SU-DHL-6 (cell line): ENCODE measurements at regions not wholly inside any gene's neighbourhood (a gene's known extent, or its start where the extent isn't known, plus 50 kb on each side); places are given as distances from the start of the nearest gene placed in this dataset.
"Not testable (repeated sequence)": the region's sequence is repeated elsewhere in the genome, so short reads cannot be mapped to it uniquely, and the experiment has no call there.

ENCODE experiments used
- CTCF ChIP-seq: fragments of 200-600 bp; sonication (generic); IDR thresholded peaks from one replicate; pipeline ENCODE4 v1.5.1; 2017; ENCODE audit warnings: antibody characterized with exemption, mild to moderate bottlenecking, low read length, moderate library complexity; ENCODE audit not compliant: insufficient read depth, poor library complexity, severe bottlenecking
- EZH2phosphoT487 ChIP-seq: fragments of 200-600 bp; sonication (generic), shearing (Covaris generic); conservative IDR thresholded peaks from 2 replicates; pipeline ENCODE4 v1.6.1; 2018; ENCODE audit warnings: mild to moderate bottlenecking, antibody characterized with exemption, low read length, moderate library complexity, mixed read lengths

DNA sequence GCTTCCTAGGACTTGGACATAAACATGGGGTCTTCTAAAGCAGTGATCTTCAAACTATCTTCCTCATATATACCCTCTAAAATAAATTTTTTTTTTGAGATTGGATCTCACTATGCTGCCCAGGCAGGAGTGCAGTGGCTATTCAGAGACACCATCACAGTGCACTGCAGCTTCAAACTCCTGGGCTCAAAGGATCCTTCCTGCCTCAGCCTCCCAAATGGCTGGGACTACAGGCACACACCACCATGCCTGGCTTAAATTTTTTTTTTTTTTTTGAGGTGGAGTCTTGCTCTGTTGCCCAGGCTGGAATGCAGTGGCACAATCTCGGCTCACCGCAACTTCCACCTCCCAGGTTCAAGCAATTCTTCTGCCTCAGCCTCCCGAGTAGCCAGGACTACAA lies 134.4 kb downstream of the ZFP64 start:
- not testable (repeated sequence) for TF ChIP-seq CTCF, EZH2phosphoT487
